Activated T-helper 2 cell treated with anti-CD3 and anti-CD28 coated beads, Interferon-gamma antibody, Interleukin-2, Interleukin-4, amounts not matched to agents 10 μg/mL and 5 μg/mL and 100 μg/mL, durations not matched to agents 14 hours and 24 hours and 36 hours (primary cell): ENCODE measurements at regions not wholly inside any gene's neighbourhood (a gene's known extent, or its start where the extent isn't known, plus 50 kb on each side); places are given as distances from the start of the nearest gene placed in this dataset.
"Not testable (repeated sequence)": the region's sequence is repeated elsewhere in the genome, so short reads cannot be mapped to it uniquely, and the experiment has no call there.

Experiments
- DNase-seq: peaks from one replicate; pipeline ENCODE4 v3.0.0; 2021; ENCODE audit warnings: low spot score
- H3K27ac Mint-ChIP-seq: one replicate; pipeline ENCODE4 v1.8.0; 2021; ENCODE audit warnings: mixed read lengths
- H3K27me3 Mint-ChIP-seq: one replicate; pipeline ENCODE4 v1.8.0; 2021; ENCODE audit warnings: low read depth, mixed read lengths
- H3K36me3 Mint-ChIP-seq: one replicate; pipeline ENCODE4 v1.8.0; 2021; ENCODE audit warnings: low read depth, mixed read lengths
- H3K4me1 Mint-ChIP-seq: one replicate; pipeline ENCODE4 v1.8.0; 2021; ENCODE audit warnings: low read depth, mixed read lengths
- H3K4me3 Mint-ChIP-seq: one replicate; pipeline ENCODE4 v1.8.0; 2021; ENCODE audit warnings: low read depth, mild to moderate bottlenecking, moderate library complexity, mixed read lengths
- H3K9me3 Mint-ChIP-seq: one replicate; pipeline ENCODE4 v1.8.0; 2021; ENCODE audit warnings: mixed read lengths
- intact Hi-C: fragments of 100-400 bp; cut with micrococcal nuclease; formaldehyde crosslinking; loops from one replicate; pipeline ENCODE4 v1.15.1; 2023

DNA sequence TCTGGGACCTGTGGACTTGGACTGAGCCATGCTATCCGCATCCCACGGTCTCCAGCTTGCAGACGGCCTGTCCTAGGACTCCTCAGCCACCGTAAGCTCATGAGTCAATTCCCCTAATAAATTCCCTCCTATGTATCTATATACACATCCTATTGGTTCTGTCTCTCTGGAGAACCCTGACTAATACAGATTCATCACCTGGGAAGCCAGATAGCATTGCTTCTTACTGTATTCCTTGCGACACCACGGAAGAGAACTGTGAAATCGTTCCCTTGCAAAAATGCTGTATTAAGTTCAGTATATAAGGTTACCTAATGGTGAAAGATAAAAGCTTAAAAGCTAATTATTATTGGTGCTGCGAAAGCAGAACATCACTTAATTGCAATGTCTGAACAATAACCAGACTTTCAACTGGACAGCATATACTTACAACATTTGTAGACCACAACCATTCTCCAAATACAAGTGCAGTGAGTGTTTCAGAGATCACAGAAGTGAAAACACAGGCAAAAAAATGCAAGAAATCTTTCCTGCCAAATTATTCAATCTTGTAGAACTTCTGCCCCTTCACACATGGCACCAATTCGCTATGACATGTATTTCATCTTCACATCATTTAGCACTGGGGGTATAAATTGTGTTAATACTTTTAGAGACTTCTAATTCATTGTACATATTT, 352.9 kb downstream of the TXNL1 start:
- intact Hi-C loops, result no loop called here
- Mint-ChIP-seq H3K4me3 (no peak overlapping the region), H3K9me3 (no peaks in the 10 kb centered on the region), H3K36me3 (no peaks in the 10 kb centered on the region), H3K4me1 (no peaks in the 10 kb centered on the region), H3K27me3 (no peaks in the 10 kb centered on the region), H3K27ac (no peak overlapping the region)
- DNase-seq, result no peak

DNA sequence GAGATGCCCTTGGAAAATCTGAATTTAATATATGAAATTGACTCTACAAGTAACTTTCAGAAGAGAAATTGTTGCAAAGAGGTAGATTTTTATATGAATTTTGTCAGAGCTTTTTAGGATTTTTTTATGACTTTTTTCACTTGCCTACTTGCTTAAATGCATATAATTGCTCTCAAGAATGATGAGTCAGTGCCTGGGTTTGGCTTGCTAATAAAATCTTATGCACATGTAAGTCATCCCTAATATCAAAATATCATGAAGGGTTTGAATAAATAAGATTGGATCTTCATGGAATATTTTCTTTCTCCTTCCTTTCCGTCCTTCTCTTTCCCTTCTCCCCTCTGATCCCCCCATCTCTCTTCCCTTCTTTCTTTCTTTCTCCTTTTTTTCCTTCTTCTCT, 354.1 kb downstream of the TXNL1 start:
- intact Hi-C loops, result no loop called here
- no peak overlapping the region for H3K27ac Mint-ChIP-seq
- no peaks in the 10 kb centered on the region for H3K4me1 Mint-ChIP-seq

DNA sequence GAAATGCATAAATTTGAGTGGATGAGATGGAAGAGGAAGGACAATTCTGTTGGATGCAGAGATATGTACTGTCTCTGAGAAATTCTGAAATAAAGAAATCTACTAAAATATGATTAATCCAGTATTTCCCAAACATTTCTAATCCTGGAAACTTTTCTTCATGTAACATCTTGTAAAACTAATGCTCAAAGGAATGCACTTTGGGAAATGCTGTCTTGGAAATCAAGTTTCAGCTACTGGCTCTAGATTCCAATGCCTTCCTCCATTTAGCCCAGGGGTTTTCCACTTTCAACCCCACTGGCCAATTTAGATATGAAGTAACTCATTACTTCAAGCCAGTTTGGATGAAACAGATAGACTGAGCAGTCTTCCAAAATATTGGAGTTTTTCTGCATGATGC, 355.1 kb downstream of the TXNL1 start:
- no peak overlapping the region for H3K27ac Mint-ChIP-seq
- DNase-seq, result no peak
- intact Hi-C loops, result no loop called here
- H3K4me1 Mint-ChIP-seq, result no peaks in the 10 kb centered on the region
- no peaks in the 10 kb centered on the region for H3K36me3 Mint-ChIP-seq
- H3K9me3 Mint-ChIP-seq, result no peaks in the 10 kb centered on the region
- H3K27me3 Mint-ChIP-seq, result no peaks in the 10 kb centered on the region
- no peak overlapping the region for H3K4me3 Mint-ChIP-seq

More for the DNA sequence above, 354.1 kb downstream of the TXNL1 start:
- Mint-ChIP-seq H3K27me3 (no peaks in the 10 kb centered on the region), H3K4me3 (no peak overlapping the region), H3K9me3 (no peaks in the 10 kb centered on the region), H3K36me3 (no peaks in the 10 kb centered on the region)
- DNase-seq, result no peak

DNA sequence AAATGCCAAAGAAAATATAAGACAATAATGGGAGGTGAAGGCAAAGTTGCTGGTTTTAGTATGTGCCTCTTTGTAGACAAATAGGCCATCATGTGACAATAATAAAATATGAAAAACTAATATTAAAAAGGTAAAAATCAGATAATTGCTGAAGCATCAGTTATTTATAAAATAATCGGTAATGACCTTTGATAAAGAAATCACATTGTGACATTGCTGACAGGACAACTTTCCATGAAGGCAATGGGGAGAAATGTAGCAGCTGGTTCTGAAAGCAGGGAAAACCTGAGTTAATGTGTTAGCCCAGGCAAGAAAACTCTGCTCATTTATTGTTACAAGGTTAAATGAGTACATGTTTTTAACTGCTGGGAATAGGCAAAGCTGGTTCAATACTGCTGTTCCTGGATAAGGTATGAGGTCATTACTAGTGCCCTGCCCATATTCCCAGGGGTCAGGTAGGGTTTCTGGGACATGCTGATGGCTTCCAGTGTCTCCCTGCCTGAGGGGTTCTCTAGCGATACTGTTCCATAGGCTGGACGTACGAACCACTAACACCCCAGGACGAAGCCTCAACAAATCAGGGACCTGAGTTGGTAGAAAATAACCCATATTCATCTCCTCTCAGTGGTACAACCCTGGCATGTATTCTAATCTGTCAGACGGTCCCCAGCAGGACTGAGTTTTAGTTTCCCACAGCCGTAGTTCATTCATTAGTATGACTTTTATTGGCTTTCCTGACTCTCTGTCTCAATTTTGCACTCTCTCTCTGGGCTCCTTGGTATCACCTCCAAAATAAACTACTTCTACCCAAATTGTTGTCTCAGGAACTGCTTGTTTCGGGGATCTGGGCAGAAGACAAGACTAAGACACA, 355.9 kb downstream of the TXNL1 start:
- Mint-ChIP-seq H3K36me3 (no peaks in the 10 kb centered on the region), H3K4me1 (no peaks in the 10 kb centered on the region), H3K27me3 (no peaks in the 10 kb centered on the region), H3K27ac (no peak overlapping the region), H3K4me3 (no peak overlapping the region), H3K9me3 (no peaks in the 10 kb centered on the region)
- DNase-seq, result no peak
- intact Hi-C loops, result no loop called here

DNA sequence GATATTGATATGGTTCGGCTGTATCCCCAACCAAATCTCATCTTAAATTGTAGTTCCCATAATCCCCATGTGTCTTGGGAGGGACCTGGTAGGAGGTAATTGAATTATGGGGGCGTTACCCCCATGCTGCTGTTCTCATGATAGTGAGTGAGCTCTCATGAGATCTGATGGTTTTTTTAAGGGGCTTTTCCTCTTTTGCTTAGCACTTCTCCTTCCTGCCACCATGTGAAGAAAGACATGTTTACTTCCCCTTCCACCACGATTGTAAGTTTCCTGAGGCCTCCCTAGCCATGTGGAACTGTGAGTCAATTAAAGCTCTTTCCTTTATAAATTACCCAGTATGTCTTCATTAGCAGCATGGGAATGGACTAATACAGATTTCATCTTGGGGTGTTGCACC, 358.6 kb downstream of the TXNL1 start:
- H3K36me3 Mint-ChIP-seq, intact Hi-C loops, H3K4me1 Mint-ChIP-seq: not testable (repeated sequence)

DNA sequence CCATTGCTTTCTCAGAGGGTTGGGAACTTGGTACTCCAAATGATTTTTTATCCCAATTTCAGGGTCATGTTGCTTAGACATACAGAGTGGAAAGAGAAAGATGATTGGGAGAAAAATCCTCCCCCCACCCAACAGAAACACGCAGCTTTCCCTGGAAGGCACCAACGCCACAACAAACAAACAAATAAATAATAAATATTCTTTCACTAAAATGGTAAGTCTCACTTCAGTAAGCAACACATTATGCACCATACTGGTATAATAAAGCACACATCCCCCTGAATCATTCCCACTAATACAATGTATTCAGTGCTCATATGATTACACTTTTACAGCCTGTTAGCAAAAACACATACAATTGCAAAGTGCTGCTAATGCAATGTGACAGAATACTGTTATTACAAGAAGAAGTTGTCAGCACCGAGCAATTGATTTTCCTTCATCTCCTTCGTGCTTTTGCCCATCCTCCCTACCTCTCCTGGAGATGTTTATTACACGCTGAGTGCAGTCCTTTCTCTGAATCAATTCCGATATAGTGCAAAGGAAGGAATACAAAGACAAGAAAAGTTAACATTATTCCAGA, 359.9 kb downstream of the TXNL1 start:
- no peak overlapping the region for H3K27ac Mint-ChIP-seq
- H3K9me3 Mint-ChIP-seq, result no peaks in the 10 kb centered on the region
- H3K4me1 Mint-ChIP-seq, result no peaks in the 10 kb centered on the region
- intact Hi-C loops, result no loop called here
- no peak for DNase-seq
- H3K4me3 Mint-ChIP-seq, result no peak overlapping the region
- no peaks in the 10 kb centered on the region for H3K36me3 Mint-ChIP-seq
- H3K27me3 Mint-ChIP-seq, result no peaks in the 10 kb centered on the region

More for the DNA sequence above, 358.6 kb downstream of the TXNL1 start:
- not testable (repeated sequence) for H3K9me3 Mint-ChIP-seq, DNase-seq, H3K27ac Mint-ChIP-seq, H3K27me3 Mint-ChIP-seq, H3K4me3 Mint-ChIP-seq

DNA sequence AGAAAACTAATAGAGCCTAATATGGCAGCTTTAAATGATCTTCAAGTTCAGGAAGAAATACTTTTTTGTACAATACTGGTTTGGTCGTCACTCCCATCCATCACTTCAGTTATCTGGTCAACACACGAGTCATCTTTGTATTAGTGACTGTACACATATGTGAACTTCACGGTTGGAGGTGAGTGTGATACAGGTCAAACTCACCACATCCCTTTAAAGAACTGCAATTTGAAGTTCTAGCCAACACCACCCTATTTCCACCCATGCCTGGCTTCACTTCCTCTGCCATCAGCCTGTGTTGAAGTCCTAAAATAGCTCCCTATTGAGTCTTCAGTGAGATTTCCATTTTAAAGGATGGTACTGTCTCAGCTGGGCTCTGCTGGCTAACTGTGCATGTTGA, 361.9 kb downstream of the TXNL1 start:
- intact Hi-C loops, result no loop called here
- Mint-ChIP-seq H3K27ac (no peak overlapping the region), H3K4me1 (no peaks in the 10 kb centered on the region), H3K27me3 (no peaks in the 10 kb centered on the region), H3K4me3 (no peak overlapping the region), H3K9me3 (no peaks in the 10 kb centered on the region), H3K36me3 (no peaks in the 10 kb centered on the region)
- DNase-seq, result no peak

DNA sequence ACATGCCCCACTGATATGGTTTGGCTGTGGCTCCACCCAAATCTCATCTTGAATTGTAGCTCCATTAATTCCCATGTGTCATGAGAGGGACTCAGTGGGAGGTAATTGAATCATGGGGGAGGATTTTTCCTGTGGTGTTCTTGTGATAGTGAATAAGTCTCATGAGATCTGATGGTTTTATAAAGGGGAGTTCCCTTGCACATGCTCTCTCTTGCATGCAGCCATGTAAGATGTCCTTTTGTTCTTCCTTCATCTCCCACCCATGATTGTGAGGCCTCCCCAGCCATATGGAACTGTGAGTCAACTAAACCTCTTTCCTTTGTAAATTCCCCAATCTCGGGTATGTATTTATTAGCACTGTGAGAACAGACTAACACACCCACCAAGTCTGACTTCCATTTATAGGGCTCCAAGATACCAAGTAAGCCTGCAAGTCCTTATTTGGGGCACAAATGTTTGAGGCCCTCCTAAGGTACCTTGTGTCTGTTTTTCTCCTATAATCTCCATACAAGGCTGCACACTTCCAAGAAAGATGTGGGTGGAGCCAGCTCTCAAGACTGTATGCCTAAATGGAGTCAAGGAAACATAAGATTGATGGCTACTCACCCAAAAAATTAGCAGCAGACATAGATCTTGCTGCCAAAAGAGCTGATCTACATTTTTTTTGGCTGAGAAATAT, 364.7 kb downstream of the TXNL1 start:
- Mint-ChIP-seq H3K9me3 (no peaks in the 10 kb centered on the region), H3K27me3 (no peaks in the 10 kb centered on the region), H3K4me1 (no peaks in the 10 kb centered on the region), H3K36me3 (no peaks in the 10 kb centered on the region), H3K27ac (no peak overlapping the region), H3K4me3 (no peak overlapping the region)
- intact Hi-C loops, result no loop called here
- no peak for DNase-seq

DNA sequence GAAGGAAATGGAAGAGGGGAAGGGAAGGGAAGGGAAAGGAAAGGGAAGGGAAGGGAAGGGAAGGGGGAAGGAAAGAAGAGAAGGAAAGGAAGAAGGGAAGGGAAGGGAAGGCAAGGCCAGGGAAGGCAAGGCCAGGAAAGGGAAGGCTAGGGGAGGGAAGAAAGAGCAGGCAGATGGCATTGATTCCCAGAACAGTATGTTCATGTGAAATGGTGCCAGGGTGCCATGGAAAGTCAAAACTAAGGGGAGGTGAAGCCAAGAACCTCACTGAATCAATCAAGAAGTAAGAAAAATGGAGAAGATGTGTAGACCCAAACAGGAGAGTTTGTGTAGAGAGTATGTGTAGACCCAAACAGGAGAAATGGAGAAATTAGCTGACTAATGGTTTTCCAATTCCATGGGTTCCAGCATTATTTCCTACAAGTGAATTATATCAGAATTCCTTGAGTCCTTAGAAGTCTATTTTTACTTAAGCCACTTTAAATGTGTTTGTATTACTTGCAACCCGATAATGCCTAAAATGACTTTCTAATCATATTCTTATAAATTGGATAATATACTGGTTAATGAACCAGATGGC, 367.6 kb downstream of the TXNL1 start:
- no peak for DNase-seq
- Mint-ChIP-seq H3K27ac (no peak overlapping the region), H3K27me3 (no peaks in the 10 kb centered on the region), H3K36me3 (no peaks in the 10 kb centered on the region), H3K4me1 (no peaks in the 10 kb centered on the region), H3K4me3 (no peak overlapping the region), H3K9me3 (peaks cover 3% of the 10 kb centered on the region)
- intact Hi-C loops, result no loop called here

DNA sequence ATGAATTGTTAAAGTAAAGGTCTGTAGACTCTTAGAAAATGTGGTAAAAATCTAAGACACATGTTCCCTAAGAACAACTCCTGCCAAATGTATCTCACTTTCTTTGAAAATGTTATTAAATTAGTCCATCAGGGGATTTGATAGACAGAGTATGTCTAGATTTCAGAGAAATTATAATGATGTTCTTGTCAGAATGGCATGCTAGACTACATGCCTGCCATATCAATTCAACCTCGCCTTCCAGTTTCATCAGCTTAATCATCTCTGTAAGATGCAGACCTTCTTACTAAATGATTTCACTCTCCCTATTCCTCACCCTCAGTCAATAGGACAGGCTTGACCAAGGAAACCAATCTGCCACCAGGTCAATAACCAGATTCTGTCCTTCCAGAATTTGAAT, 368.4 kb downstream of the TXNL1 start:
- intact Hi-C loops, result no loop called here
- no peak for DNase-seq
- Mint-ChIP-seq H3K36me3 (no peaks in the 10 kb centered on the region), H3K4me1 (no peaks in the 10 kb centered on the region), H3K27ac (no peak overlapping the region), H3K27me3 (no peaks in the 10 kb centered on the region), H3K4me3 (no peak overlapping the region), H3K9me3 (peaks cover 3% of the 10 kb centered on the region)

DNA sequence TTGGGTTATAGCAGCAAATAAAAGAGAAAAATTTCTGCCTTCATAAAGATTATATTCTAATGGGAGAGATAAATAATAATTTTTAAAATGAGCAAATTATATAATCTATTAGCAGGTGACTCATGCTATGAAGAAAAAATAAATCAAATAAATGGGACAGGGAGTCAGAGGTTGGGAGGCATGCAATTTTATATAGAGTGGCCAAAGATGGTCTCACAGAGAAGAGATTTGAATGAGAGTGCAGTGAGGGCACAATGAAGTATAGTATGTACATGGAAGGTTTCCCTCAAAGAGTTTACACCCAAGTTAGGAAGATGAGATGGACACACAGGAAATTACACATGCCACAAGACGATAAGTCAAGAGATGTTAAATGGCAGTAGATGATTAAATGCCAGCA, 369.4 kb downstream of the TXNL1 start:
- Mint-ChIP-seq H3K27me3 (no peaks in the 10 kb centered on the region), H3K9me3 (peaks cover 3% of the 10 kb centered on the region), H3K27ac (no peak overlapping the region), H3K36me3 (no peaks in the 10 kb centered on the region), H3K4me3 (no peak overlapping the region), H3K4me1 (no peaks in the 10 kb centered on the region)
- intact Hi-C loops, result no loop called here
- DNase-seq, result no peak

DNA sequence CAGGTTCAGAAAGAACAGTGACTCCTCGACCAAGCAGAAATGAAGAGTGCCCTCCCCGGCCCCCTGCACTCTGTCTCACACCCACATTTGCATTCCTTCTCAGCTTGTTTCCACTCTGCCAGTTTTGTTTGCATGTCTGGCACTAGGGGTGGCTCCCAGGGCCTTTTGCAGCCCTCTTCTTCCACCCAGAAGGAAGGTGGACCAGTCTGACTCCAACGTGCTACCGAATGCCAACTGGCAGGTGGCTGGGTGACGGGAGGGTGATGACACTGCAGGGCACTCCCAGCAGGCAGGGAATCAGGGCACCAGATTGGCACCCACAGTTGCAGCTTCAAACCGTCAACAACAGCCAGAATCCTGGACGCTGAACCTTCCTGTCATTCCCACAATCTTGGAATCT, 371.1 kb downstream of the TXNL1 start:
- Mint-ChIP-seq H3K4me1 (no peaks in the 10 kb centered on the region), H3K27ac (no peak overlapping the region), H3K36me3 (no peaks in the 10 kb centered on the region), H3K27me3 (no peaks in the 10 kb centered on the region), H3K9me3 (peaks cover 3% of the 10 kb centered on the region), H3K4me3 (no peak overlapping the region)
- DNase-seq, result no peak
- intact Hi-C loops, result no loop called here
